Stimulated activated CD4-positive, alpha-beta T cell treated with anti-CD3 and anti-CD28 coated beads, Interleukin-12 subunit alpha, Interleukin-12 subunit beta, amount 100 ng/mL, for 24 hours (primary cell): ENCODE measurements at regions not wholly inside any gene's neighbourhood (a gene's known extent, or its start where the extent isn't known, plus 50 kb on each side); places are given as distances from the start of the nearest gene placed in this dataset.
"Not testable (repeated sequence)": the region's sequence is repeated elsewhere in the genome, so short reads cannot be mapped to it uniquely, and the experiment has no call there.

Source experiments
- DNase-seq, 2 experiments: peaks; one replicate each; pipeline ENCODE4 v3.0.0-alpha.2; 2020; ENCODE audit warnings: low read depth in 2 of 2

DNA sequence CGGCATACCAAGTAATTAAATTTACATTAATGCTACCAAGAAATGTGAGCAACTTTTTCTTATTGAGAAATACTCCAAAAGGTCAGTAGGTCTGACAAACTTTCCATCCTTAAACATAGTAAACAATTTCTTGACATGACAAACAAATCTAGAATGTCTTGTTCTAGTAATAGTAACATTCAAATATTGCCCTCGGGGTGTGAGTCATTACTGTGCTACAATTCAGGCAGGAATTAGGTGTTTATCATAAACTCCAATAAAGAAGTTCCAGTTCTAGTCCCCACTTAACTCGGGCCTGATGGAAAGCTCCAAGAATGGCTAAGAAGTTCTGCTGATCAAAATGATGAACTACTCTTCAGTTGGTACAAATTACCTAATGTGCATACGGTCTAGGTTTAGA lies 235.6 kb upstream of the TUSC1 start:
- no peak for DNase-seq

DNA sequence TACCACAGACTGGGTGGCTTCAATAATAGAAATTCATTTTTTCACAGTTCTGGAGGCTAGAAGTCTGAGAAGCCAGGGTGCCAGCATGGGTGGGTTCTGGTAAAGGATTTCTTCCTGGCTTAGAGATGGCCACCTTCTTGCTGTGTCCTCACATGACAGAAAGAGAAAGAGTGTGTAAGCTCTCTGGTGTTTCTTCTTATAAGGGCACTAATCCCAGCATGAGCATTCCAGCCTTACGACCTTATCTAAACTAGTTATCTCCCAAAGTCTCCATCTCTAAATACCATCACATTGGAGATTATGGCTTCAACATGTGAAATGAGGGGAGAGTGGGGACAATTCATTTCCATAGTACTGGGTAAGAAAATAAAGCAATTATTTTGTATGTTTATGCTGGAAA lies 226.5 kb upstream of the TUSC1 start:
- DNase-seq: no peak

DNA sequence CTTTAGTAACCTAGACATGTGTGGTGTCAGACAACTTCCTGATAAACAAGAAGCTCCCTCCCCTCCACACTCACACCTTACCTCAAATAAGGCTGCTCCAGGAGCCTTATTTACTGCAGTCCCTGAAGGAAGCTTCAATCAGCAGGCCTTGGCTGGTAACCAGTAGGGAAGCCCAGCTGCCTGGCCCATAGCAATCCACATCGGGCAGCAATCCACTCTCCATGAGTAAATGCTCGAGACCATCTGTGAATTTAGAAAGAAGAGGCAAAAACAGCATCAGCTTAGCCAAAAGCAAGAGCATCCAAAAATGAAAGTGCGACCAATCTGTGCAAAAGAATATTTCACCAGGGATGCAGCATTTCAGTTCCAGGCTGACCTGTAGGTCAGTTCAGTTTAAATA lies 213.3 kb upstream of the TUSC1 start:
- DNase-seq: no peak

DNA sequence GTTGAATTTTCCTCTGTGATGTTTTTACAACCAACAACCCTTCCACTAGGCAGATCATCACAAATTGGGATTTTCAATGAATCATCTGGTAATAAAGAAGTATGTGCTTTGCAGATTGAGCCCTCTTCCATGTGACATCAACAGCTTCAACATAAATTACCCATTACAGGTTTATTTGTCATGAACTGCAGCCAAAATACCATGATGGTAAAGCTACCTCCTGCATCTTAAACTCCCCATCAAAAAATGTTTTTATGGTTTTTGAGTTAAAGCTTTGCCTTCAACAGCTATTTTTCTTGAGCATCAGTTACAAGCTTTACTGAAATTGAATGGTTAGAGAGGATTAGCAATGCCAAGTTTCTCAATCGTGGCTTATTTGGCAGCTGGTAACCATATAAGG lies 211.4 kb upstream of the TUSC1 start:
- DNase-seq: no peak

DNA sequence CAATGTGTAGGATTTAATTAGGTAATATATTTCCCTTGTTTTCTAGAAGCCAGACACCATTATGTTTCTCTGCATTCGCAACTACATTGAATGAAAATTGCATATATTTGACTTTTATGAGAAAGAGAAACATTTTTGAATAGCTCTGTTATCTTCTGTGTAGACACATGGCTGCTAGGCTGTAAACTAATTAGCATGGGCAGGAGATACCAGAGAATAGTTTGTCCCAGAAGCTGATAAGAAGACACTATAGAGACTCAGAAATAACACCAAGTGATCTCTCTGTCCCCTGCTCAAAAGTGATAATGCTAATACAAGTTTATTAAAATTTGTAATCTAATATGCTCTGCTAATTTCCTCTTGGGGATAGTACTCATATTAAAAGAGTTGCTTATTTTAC lies 198.0 kb upstream of the TUSC1 start:
- DNase-seq: no peak

DNA sequence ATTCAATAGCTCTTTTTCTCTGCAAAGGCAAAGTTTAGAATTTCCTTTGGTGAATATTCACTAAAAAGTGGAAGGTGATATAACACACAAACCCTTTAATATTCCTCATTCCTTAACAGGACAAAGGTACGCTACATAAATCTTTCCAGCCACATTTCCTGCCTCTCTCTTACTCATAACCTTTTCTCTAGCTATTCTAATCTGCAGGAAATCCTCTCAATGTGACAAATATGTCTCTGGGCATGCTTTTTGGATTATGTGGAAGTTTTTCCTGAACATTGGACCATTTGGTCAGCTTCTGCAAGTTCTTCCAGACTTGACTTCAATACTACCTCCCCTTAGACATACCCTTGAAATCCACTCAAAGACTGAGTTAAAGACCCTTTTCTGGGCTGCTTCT lies 186.3 kb upstream of the TUSC1 start:
- no peak for DNase-seq

DNA sequence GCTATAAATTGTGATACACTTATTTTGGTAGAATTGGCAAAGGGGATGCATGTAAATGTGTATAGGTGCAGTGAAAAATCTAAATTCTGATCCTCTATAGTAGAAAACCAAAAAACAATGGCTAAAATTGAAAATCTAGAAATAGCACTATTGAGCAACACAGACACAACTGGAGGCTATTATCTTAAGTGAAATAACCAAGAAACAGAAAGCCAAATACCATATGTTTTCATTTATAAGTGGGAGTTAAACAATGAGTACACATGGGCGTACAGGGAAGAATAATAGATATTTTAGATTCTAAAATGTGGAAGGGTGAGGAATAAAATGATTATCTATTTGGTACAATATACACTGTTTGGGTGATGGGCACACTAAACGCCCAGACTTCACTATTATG lies 183.2 kb upstream of the TUSC1 start:
- no peak for DNase-seq

DNA sequence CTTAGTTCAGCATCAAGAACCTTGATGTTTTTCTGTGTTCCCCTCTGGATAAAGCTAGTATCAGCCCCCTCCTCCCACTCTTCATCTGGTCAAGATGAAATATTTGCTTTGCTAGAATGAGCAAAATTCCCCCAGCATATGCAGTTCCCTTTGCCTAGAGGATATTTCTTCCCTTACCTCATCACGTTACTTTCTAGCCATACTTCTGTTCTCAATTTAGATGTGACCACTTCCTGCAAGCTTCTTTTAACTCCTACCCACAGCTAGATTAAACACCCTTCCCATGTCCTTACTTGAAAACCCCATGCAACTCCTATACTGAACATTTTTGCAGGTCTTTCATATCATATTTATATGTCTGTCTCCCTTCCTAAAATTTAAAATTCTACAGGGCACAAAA lies 178.9 kb upstream of the TUSC1 start:
- no peak for DNase-seq

DNA sequence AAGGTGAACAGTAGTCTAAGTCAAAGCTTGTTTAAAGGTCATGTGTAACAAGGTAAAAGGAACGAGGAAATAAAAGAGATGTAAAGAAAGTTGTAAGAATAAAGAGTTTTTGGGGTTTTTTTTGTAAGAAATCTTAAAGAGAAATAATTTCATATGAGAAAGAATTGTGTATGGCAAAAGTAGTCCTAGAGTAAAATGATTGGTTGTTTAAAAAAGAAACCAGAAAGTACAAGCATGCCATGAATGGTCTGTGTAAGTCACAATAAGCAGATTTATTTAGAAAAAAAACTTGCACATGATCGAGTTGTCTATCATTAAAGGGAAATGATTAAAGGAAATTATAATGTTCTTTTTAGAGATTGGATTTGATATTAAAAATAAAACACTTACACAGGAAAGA lies 172.6 kb upstream of the TUSC1 start:
- DNase-seq: no peak

DNA sequence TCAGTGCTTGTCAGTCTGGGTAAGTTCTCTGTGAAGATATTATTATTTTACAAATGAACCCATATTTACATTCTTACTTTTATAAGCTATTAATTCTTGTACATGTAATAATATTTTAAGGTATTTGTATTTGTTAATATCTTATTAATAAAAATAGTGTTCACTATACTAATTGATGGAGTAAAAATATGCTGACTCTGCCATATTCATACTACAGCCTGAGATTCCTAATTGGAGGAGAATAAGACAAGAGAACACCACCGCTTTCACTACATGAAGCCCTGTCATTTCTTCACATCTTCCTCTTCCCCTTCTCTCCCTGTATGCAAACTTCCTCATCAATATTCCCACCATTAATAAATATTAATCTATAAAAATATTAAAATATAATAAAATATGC lies 167.6 kb upstream of the TUSC1 start:
- no peak for DNase-seq

DNA sequence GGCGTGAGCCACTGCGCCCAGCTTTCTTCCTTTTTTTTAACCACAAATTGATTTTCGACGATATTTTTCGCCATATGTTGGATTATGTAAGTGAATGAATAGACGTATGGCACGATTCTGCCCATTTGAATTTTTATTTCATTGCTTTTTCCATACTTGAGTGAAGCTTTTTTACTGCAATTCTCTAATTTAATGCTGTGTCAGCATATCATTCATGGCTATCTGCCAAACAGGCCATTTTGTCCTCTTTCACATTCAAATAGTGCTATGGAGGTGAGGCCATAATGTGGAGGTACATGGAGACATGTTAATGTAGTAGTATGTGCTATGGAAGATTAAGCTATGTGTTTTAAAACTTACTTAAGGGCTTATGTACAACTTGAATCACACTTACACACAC lies 152.1 kb upstream of the TUSC1 start:
- no peak for DNase-seq

DNA sequence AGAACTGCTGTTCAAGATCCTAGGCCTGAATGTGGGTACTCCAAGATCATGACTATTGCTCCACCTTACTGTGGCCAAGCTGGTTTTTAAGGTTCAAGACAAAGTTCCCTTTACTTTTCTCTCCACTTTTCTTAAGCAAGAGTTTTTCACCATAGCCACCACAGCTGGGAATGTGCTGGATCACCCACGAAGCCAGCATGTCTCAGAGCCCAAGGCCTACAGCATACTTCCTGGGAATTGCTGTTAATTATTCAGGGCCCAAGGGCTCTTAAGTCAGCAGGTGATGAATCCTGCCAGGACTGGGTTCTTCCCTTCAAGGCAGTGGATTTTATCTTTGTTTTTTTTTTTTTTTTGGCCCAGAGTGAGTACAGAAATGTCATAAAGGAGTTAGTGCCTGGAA lies 149.4 kb upstream of the TUSC1 start:
- DNase-seq: no peak

DNA sequence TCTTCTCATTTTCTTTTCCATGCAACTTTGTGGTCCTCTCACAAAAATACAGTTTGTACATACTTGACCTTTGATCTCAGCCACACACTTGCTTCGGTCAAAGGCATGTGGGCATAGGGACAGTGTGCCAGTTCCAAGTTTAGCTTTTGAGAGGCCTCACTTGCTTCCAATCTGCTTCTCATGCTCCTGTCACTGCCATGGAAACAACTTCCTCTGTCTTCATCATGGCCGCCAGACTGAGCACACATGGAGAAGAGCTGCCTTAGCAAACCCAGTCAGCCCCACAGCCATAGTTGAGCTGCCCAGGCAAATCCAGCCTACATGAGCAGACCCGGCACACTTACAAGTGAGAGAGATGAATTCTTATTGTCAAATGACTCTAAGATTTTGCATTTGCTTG lies 138.2 kb upstream of the TUSC1 start:
- no peak for DNase-seq

DNA sequence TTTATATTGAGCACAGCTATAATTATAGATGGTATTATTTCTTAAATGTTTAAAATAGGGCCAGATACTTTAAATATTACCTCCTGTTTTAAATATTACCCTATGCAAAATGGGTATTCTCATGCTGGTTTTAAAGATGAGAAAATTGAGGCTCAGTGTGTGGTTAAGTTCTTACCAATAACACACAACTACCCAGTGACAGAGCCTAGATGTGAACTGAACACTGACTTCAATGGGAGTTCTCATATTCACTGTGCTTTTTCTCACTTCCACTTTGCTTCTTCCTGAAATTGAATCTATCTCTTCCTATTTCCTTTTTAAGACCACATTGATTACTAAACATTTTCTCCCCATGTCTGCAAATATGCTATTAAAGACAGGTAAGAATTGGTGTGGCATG lies 135.8 kb upstream of the TUSC1 start:
- no peak for DNase-seq

DNA sequence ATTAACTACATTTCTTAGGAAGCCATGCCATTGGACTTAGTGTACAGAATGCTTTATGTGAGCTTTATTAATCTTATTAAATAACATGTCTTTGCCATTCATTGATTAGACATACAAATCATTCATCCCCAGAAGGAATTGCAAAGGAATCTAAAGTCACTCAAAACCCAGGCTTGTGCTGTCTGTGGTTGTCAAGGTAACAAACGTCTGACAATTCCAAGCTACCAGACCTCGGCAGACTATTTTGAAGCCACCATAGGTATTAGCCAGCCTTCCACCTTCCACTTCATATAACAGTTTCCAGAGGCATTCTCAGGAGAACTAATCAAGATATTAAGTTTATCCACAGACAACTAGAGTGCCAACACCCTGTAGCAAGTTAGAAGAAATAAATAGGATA lies 135.2 kb upstream of the TUSC1 start:
- DNase-seq: no peak

DNA sequence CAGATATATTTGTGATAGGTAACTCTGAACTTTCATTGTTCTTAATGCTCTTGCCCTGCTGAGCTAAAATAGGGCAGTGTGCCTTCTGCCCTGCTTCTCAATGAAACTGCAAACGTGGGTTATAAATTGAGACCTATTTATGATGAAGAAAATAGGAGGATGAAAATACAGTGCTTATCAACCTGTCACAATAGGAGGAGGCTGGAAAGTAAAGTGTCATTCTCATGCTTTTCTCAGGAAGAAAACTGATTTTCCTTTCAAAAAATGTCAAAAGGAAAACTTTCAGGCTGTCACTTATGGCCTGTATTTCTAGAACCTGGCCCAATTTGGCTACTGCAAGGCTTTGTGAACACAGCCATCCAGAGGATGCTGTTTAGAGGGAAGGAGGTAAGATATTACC lies 130.3 kb upstream of the TUSC1 start:
- DNase-seq: no peak

DNA sequence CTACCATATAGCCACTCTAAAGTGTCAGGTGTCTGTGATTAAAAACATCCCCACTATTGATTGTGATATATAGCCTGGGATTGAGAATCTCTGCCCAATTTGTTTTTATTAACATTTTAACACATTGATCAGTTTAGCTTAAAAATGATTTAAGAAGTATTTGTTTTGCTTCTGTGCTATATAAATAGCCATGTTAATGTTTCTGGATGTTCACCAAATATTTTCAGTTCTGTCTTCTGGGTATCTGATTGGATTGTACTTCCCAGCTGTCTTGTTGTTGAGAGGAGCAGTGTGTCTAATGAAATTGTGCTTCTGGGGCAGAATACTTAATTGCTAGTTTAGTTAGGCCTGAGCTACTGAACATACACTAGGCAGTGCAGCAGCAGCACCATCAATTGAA lies 126.6 kb upstream of the TUSC1 start:
- no peak for DNase-seq

DNA sequence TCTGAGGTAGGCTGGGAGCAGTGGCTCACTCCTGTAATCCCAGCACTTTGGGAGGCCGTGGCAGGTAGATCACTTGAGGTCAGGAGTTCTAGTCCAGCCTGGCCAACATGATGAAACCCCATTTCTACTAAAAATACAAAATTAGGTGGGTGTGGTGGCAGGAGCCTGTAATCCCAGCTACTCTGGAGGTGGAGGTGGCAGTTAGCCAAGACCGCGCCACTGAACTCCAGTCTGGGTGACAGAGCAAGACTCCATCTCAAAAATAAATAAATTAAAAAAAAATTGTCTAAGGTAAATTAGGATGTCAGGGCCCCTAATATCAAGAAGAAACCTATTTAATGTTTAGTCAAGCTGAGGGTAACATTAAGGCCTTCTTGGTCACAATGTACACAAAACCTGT lies 123.7 kb upstream of the TUSC1 start:
- DNase-seq: not testable (repeated sequence)

DNA sequence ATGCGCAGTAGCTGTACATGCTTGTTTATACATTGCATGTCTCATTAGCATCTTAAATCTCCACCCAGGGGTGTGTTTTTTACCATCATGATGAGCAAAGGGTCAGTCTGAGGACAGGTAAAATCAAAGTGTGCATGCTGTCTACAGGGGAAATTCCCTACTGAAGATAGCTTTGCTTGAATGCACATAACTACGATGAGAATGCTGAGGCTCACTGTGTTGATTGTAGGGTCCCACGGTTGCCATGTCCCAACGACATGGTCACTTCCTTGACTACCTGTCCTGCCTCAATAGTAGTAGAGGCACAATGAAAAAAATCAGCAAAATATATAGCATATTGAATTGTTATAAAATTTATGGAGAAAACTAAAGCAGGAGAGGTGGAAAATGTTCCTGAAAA lies 95.6 kb upstream of the TUSC1 start:
- DNase-seq: no peak

DNA sequence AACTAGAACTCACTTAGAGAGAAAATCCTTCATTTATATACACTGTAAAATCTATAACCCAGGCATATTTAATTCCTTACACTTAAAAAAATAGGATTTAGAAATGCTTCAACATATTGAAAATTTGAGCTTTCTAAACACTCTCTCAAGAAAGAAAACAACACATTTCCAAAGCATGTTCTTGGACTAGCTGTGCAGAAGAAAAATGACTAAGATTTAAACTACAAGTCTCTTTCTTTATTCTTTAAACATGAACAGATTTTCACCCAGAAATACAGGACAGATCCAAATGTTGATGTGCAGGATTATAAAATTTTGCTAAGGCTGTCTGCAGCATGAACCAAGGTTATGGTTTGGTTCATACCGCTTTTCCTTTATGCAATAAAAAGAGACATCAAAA lies 77.7 kb upstream of the TUSC1 start:
- no peak for DNase-seq

DNA sequence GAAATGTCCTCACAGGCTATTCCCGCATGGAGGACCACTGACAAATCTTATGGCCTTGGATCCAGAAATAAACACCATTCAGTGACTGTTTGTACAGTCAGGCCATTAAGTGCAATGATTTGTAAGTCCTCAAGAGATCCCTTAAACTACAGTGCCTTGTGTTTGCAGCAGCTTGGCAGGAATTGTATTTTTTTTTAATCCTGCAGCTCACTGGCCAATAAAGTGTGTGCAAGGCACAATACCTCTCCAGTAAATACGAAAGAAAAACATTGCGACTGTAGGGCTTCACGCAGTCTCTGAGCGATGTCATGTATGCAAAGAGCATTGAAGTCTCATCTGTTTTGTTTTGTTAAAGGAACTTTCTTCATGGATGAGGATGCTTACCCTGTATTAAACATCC lies 74.2 kb upstream of the TUSC1 start:
- DNase-seq: no peak

DNA sequence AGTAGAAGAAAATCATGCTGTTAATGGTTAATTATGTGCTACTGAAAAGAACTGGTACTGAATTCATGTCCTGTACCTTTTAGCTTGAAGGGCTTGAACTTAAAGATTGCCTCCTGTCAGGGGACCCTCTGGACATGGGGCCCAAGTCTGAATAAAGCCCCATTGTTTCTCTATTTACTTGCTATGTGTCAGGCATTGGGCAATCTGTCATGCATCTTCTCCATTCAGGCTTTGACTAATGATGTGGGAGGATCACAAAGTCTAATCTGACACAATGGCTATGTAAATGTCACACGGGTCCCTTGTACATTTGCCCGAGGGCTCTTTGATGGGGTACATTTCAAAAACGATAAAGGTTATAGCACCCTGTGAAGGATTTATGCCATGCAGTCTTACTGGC lies 64.0 kb upstream of the TUSC1 start:
- no peak for DNase-seq

DNA sequence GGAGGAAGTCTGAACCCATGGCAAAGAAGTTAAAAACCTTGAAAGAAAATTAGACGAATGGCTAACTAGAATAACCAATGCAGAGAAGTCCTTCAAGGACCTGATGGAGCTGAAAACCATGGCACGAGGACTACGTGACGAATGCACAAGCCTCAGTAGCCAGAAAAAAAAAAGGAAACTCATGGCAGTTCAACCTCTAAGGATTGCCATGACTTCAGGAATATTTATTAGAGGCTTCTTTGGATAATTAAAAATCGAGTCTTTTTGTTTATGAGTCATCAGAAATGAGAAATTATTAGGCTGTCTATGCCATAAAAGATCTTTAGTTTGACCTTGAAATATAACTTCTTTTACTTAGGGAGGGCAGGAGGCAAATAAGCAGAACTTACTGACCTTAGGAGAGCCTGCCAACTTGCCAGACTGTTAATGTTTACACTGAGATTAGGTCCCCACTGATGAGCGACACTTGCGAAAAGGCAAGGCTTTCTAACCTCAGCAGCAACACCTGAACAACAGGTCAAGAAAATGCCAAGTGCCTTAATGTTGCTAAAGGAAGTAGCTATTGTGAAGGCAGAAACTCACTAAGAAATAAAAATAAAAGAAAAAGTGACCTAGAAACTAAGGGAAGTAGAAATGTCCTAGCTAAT lies 55.2 kb upstream of the TUSC1 start:
- no peak for DNase-seq

DNA sequence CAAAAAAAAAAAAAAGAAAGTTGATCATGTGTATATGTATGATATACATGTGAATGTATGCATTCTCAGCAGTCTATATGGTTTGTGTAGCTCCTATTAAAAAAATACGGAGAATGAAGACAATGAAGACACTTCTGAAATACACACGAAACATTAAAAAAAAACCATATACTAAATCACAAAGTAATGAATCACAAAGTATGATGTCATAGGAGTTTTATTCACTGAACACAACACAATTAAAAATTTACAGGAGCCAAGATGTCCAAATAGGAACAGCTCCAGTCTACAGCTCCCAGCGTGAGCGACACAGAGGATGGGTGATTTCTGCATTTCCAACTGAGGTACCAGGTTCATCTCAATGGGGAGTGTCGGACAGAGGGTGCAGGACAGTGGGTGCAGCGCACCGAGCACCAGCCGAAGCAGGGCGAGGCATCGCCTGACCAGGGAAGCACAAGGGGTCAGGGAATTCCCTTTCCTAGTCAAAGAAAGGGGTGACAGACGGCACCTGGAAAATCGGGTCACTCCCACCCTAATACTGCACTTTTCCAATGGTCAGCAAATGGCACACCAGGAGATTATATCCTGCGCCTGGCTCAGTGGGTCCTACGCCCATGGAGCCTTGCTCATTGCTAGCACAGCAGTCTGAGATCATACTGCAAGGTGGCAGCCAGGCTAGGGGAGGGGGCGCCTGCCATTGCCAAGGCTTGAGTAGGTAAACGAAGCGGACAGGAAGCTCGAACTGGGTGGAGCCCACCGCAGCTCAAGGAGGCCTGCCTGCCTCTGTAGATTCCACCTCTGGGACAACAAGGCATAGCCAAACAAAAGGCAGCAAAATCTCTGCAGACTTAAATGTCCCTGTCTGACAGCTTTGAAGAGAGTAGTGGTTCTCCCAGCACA lies 53.9 kb upstream of the TUSC1 start:
- not testable (repeated sequence) for DNase-seq
